Left renal pelvis (tissue), 4 donors: ENCODE measurements at regions not wholly inside any gene's neighbourhood (a gene's known extent, or its start where the extent isn't known, plus 50 kb on each side); places are given as distances from the start of the nearest gene placed in this dataset.

Experiments
- DNase-seq, 4 donors: peaks; one replicate each; pipeline ENCODE4 v3.0.0-alpha.2; 2013; ENCODE audit warnings: low read depth in 4 of 4, low spot score in 3 of 4

GRCh38 chr5:6806668-6807067 lies 93.4 kb downstream of the TENT4A start:
- DNase-seq, result no peak

- no peak for DNase-seq
Measured at GRCh38 chr5:6808462-6808861, 95.2 kb downstream of the TENT4A start.

- DNase-seq, result no peak
Measured at GRCh38 chr5:6810641-6811405, 97.6 kb downstream of the TENT4A start.

GRCh38 chr5:6812091-6812490 lies 98.9 kb downstream of the TENT4A start:
- no peak for DNase-seq

- no peak for DNase-seq
Measured at GRCh38 chr5:6812800-6813731, 99.8 kb downstream of the TENT4A start.

GRCh38 chr5:6814816-6815215 lies 101.6 kb downstream of the TENT4A start:
- no peak for DNase-seq

GRCh38 chr5:6818594-6819511 lies 105.6 kb downstream of the TENT4A start:
- DNase-seq, result no peak

GRCh38 chr5:6819521-6819920 lies 106.3 kb downstream of the TENT4A start:
- DNase-seq, result no peak

- no peak for DNase-seq
Measured at GRCh38 chr5:6820851-6821479, 107.7 kb downstream of the TENT4A start.

- DNase-seq, result no peak
Measured at GRCh38 chr5:6822068-6822467, 108.8 kb downstream of the TENT4A start.

- no peak for DNase-seq
Measured at GRCh38 chr5:6822556-6823343, 109.5 kb downstream of the TENT4A start.

- DNase-seq, result no peak
Measured at GRCh38 chr5:6823996-6824395, 110.8 kb downstream of the TENT4A start.

- no peak for DNase-seq
Measured at GRCh38 chr5:6825678-6826244, 112.5 kb downstream of the TENT4A start.

GRCh38 chr5:6826756-6827155 lies 113.5 kb downstream of the TENT4A start:
- no peak for DNase-seq

- DNase-seq, result no peak
Measured at GRCh38 chr5:6827526-6828219, 114.4 kb downstream of the TENT4A start.

GRCh38 chr5:6829150-6829784 lies 116.0 kb downstream of the TENT4A start:
- no peak for DNase-seq

- no peak for DNase-seq
Measured at GRCh38 chr5:6830643-6831239, 117.5 kb downstream of the TENT4A start.
